Stimulated activated CD4-positive, alpha-beta T cell treated with anti-CD3 and anti-CD28 coated beads, Interleukin-4, amount 100 ng/mL, for 1 hour (primary cell): ENCODE measurements at regions not wholly inside any gene's neighbourhood (a gene's known extent, or its start where the extent isn't known, plus 50 kb on each side); places are given as distances from the start of the nearest gene placed in this dataset.
A peak's percentile ranks its signal among the peaks of the same experiment; 100 is the strongest.
"Not testable (repeated sequence)": the region's sequence is repeated elsewhere in the genome, so short reads cannot be mapped to it uniquely, and the experiment has no call there.

Experiments used
- DNase-seq: peaks from one replicate; pipeline ENCODE4 v3.0.0-alpha.2; 2020

- peak; percentile 35 for DNase-seq
Measured at GRCh38 chr6:155628306-155628705, 172.7 kb upstream of the NOX3 start.

DNA sequence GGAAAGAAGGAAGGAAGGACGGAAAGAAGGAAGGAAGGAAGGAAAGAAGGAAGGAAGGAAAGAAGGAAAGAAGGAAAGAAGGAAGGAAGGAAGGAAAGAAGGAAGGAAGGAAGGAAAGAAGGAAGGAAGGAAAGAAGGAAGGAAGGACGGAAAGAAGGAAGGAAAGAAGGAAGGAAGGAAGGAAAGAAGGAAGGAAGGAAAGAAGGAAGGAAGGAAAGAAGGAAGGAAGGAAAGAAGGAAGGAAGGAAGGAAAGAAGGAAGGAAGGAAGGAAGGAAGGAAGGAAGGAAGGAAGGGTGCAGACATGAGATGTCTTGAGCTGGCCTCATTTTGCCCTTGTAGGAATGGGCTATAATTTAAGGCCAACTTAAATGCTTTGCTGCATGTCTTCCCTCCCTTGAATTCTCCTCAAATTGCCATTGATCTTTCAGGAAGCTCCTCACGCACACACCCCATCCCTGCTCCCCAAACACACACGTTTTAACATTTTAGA lies 172.1 kb upstream of the NOX3 start:
- DNase-seq: not testable (repeated sequence)

DNA sequence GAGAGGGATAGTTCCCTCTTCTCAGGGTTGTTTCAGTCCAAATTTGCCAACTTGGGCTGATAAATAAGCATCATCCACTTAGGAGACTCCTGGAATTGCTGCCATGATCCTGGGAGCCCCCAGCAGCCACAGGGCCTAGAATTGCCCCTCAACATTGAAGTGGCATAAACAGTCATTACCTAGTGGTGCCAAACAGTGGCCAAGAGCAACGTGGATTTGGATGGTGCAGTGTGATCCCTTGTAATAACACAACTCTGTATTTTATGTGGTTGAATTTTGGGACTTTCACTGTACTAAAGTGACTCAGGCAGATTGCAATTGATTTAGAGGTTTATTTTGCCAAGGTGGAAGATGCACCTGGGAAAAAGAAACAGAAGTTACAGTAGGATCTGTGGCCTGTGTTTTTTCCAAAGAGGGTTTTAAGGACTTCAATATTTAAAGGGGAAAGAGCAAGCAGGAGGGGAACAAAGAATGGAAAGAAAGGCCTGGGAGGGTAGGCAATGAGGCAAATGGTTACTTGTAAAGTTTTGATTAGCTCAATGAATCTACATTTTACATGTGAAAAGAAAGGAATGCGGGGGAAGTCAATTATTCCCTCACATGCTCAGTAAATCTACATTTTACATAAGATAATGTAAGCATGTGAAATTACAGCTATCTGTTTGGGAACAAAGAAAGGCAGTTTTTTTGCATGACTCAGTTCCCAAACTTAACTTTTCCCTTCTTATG lies 168.0 kb upstream of the NOX3 start:
- DNase-seq: no peak

DNA sequence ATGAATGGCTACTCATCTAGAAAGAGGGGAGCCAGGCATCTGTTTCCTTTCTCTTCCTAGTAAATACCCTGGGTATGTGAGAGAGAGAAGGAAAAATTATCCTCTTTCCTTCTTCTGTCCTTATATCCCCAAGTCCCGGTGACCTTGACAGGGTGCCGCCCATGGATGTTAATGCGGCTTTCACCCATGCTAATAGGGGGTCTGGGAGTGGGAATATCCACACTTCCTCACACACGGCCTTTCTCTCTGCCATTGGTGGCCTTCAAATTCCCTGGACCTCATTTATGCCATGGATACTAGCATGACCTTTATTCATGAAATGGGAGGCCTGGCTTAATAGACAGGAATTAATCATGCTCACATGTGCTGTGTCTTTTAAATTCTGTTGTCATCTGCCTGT lies 159.0 kb upstream of the NOX3 start:
- DNase-seq: no peak

GRCh38 chr6:155611742-155612141 lies 156.1 kb upstream of the NOX3 start:
- no peak for DNase-seq

DNA sequence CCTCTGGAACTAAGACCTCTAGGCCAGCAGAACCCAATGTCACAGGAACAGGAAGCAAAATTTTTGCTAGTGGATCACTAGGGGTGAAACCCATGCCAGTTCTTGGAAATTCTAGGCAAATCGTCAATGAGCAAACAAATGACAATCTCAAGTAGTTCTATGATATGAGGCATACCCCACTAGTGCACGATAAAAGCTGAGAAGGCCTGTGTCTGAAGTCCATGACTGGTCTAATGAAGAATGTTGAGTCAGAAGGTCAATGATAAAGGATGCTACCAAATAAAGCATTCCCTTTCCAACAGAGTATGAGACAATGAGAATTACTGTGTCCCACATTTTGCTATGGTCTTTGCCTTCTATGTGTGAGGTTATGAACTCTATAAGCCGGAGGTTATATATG lies 149.4 kb upstream of the NOX3 start:
- DNase-seq: no peak

DNA sequence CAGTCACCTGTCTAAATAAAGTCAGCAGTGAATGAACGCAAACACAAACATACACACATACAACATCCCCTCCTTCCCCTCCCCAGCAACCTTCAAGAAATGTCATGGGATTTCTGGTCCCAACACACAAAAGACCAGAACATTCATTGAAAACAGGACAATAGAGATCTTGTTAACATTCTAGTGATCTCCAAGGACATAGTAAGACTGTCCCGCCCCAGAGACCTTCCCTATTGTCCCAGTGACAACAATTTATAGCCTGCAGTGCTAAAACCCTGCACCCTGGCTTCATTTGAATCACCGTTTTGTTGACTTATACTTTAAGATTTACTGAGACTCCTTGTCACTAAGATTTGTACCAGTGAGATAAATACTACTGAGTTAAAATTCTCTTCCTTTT lies 143.9 kb upstream of the NOX3 start:
- DNase-seq: no peak

DNA sequence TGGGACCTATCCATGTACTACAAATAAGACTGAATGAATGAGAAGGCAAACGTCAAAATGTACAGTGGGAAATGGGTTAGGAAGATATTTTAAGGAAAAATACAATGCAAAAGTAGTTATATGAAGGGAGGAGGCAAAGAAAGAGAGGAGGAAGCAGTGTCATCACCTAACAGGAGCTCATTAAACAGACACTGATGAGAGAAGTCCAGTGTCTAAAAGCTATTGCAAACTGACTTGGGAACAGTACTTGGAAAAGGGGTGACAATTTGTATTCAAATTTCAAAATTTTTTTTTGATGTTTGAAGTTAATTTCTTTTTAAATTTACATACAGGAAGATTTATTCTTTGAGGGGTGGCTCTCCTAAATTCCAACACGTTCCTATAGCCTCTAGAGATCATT lies 143.5 kb upstream of the NOX3 start:
- DNase-seq: no peak

- no peak for DNase-seq
Measured at GRCh38 chr6:155595284-155595683, 139.6 kb upstream of the NOX3 start.

- DNase-seq: no peak
Measured at GRCh38 chr6:155591741-155592140, 136.1 kb upstream of the NOX3 start.

GRCh38 chr6:155589190-155589589 lies 133.6 kb upstream of the NOX3 start:
- no peak for DNase-seq

GRCh38 chr6:155587817-155588216 lies 132.2 kb upstream of the NOX3 start:
- DNase-seq: no peak

DNA sequence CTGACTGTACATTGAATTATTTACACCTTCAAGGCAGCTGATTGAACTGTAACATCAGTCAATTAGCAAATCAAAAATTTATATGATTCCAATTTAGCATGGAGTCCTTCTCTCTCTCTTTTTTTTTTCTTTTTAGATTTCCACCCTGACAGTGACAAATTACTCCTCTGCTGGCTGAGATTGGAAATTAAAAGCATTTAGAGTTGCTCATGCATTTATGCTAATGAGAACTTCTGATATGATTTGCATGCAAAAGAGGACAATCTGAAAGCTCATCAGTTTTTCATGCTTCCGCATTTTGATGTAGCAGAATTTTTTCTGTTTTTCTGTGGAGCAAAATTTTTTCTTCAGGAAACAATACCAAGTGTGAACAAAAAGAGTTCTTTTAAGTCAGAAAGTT lies 130.5 kb upstream of the NOX3 start:
- no peak for DNase-seq

DNA sequence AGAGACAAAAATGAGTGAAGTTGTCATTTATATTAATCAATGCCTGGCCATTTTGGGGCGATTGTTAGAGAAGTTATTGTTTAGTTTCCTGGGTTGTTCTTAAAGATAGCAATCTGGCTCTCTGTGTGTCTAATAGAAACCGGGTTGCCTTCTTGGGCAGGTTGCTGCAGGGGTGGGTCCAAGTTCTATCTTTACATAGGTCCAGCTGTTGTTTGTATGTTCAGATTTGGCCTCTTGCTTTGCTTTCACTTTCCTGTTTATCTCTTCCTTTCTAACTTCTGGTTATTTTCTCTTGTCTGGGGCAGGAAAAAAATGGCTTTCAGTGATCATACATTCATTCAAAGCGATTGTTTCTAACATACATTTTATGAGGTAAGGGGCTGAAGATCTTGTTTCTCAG lies 128.4 kb upstream of the NOX3 start:
- no peak for DNase-seq

GRCh38 chr6:155582016-155582991 lies 126.7 kb upstream of the NOX3 start:
- DNase-seq: no peak

DNA sequence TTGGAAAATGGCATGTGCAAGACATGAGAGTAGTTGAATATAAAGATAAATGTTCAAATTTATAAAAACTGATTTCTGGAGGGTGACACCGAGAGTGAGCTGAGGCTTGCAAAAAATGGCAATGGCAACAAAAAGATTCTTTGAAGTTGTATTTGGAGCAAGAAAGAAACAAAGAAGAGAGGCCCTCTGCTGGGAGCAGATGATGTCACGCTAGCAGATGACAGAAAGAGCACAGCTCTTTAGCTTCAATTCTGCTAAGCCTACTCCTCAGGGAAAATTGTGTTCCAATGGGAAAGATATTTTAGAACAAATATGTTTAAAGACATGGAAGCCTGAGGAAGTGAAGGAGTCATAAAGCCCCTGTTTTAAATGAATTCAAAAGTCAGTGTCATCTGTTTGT lies 125.3 kb upstream of the NOX3 start:
- no peak for DNase-seq

- no peak for DNase-seq
Measured at GRCh38 chr6:155578251-155578650, 122.6 kb upstream of the NOX3 start.

GRCh38 chr6:155561966-155562364 lies 106.3 kb upstream of the NOX3 start:
- DNase-seq: no peak

- DNase-seq: no peak
Measured at GRCh38 chr6:155561257-155561965, 105.8 kb upstream of the NOX3 start.

- no peak for DNase-seq
Measured at GRCh38 chr6:155549928-155550327, 94.3 kb upstream of the NOX3 start.

- DNase-seq: no peak
Measured at GRCh38 chr6:155549028-155549798, 93.6 kb upstream of the NOX3 start.

DNA sequence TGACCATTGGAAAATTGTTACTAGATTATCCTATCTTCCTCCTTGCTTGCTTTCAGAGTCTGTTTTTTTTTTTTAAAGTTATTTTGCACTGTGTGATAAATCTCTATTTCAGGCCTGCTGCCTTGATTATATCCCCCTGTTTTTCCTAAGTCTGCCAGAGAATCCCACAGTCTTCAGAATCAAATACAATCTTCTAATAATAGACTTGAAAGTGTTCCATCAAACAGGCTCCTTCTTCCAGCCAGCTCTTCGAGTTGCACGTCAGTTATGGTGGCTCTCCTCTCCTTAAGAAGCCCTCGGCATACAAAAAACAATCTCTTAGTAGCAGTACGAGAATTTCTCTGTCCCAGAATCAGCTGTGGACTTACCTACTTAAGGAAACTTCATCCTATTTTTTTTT lies 92.9 kb upstream of the NOX3 start:
- no peak for DNase-seq

- DNase-seq: no peak
Measured at GRCh38 chr6:155544677-155545076, 89.0 kb upstream of the NOX3 start.
